SH-SY5Y (cell line): ENCODE measurements at regions not wholly inside any gene's neighbourhood (a gene's known extent, or its start where the extent isn't known, plus 50 kb on each side); places are given as distances from the start of the nearest gene placed in this dataset.

Experiments used
- GATA2 ChIP-seq: IDR thresholded peaks from 2 replicates; pipeline ENCODE4 v1.6.1; 2011; ENCODE audit warnings: mild to moderate bottlenecking, low read depth, low read length
- GATA3 ChIP-seq: IDR thresholded peaks from 2 replicates; pipeline ENCODE4 v1.6.1; 2011; ENCODE audit warnings: low read depth, mild to moderate bottlenecking, low read length, moderate library complexity

DNA sequence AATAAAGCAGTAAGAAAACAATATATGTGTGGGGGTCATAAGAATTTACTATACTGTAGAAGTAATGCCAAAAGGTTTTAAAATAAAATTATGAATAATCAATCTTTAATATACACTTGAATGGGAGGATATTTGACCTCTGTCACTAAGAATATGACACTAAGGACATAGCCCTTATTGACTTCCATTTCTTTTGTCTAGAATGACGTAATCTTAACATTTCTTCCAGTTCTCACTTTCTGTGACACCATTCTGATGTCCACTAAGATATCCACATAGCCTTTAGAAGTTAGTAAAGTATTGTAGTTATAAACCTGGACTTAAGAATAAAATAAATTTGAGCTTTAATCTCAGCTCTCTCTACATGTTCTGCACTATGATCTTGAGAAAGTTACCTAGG lies 1050.7 kb downstream of the TLE4 start:
- TF ChIP-seq GATA2 (no peak), GATA3 (no peak)
